Cardiac muscle cell (in vitro differentiated cells and primary cell): ENCODE measurements at regions not wholly inside any gene's neighbourhood (a gene's known extent, or its start where the extent isn't known, plus 50 kb on each side); places are given as distances from the start of the nearest gene placed in this dataset.

Experiments
- DNase-seq, 2 donors: peaks; one replicate each; pipeline versions ENCODE4 v3.0.0 to v3.0.0-alpha.2; 2010 to 2017; ENCODE audit warnings: low read depth in 1 of 2, low spot score in 1 of 2
- H3K27ac ChIP-seq: fragments of 200-600 bp; sonication (generic); 2 replicates; pipeline ENCODE4 v1.5.1; 2016
- H3K27me3 ChIP-seq: fragments of 200-600 bp; sonication (generic); 2 replicates; pipeline ENCODE4 v1.6.0; 2016; ENCODE audit warnings: control low read depth
- H3K36me3 ChIP-seq: fragments of 200-600 bp; sonication (generic); 2 replicates; pipeline ENCODE4 v1.5.1; 2016; ENCODE audit warnings: control low read depth
- H3K4me1 ChIP-seq: fragments of 200-600 bp; sonication (generic); 2 replicates; pipeline ENCODE4 v1.8.1; 2017; ENCODE audit warnings: low read depth, mild to moderate bottlenecking, mixed run types
- H3K4me3 ChIP-seq: fragments of 200-600 bp; sonication (generic); 2 replicates; pipeline ENCODE4 v1.5.1; 2016; ENCODE audit warnings: mild to moderate bottlenecking
- H3K9me3 ChIP-seq: fragments of 200-600 bp; sonication (generic); 2 replicates; pipeline ENCODE4 v1.5.1; 2017; ENCODE audit warnings: low read depth, mild to moderate bottlenecking, control low read depth
- TF ChIP-seq, protein P1 (sequence below): IDR thresholded peaks from 2 replicates; pipeline ENCODE4 v1.5.1; 2012; ENCODE audit warnings: low read depth, mild to moderate bottlenecking, low read length

DNA sequence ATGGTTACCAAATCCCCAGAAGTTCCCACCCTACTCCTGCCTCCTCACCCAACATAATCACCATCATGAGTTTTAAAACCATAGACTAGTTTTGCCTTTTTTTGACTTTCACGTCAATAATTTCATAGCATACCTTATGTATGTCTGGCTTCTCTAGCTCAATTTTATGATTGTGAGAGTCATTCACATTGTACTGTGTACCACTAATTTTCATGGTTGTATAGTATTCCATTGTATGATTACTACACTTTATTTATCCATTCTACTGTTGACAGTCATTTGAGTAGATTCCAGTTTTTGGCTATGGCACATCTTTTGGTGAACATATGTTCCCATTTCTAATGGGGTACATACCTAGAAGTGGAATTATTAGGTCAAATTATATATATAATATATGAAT, 195.3 kb upstream of the TCF21 start:
- no peak for DNase-seq
- Histone ChIP-seq H3K27ac (no peak overlapping the region), H3K4me1 (no peaks in the 10 kb centered on the region), H3K27me3 (no peaks in the 10 kb centered on the region), H3K4me3 (no peak overlapping the region), H3K9me3 (no peaks in the 10 kb centered on the region), H3K36me3 (no peaks in the 10 kb centered on the region)
- TF ChIP-seq, protein P1, sequence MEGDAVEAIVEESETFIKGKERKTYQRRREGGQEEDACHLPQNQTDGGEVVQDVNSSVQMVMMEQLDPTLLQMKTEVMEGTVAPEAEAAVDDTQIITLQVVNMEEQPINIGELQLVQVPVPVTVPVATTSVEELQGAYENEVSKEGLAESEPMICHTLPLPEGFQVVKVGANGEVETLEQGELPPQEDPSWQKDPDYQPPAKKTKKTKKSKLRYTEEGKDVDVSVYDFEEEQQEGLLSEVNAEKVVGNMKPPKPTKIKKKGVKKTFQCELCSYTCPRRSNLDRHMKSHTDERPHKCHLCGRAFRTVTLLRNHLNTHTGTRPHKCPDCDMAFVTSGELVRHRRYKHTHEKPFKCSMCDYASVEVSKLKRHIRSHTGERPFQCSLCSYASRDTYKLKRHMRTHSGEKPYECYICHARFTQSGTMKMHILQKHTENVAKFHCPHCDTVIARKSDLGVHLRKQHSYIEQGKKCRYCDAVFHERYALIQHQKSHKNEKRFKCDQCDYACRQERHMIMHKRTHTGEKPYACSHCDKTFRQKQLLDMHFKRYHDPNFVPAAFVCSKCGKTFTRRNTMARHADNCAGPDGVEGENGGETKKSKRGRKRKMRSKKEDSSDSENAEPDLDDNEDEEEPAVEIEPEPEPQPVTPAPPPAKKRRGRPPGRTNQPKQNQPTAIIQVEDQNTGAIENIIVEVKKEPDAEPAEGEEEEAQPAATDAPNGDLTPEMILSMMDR = no peak

DNA sequence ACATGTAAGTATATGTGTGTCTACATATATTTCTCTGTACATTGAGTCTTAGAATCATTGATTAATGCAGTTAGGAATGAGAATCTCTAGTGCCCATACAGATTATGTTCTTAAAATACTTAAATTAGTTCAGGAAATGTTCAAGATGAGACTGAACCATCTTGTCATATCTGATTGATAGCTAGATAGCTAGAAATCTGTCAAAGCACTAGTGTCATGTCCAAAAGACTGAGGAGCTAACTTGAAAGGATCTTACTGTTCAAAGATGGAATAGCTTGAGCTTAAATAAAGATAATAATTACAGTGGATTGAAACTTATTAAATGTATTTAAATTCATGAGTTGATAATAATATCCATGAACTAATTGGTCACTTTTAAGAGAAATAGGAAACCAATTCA, 191.7 kb upstream of the TCF21 start:
- no peak for DNase-seq
- TF ChIP-seq, protein P1 = no peak
- H3K27ac ChIP-seq = no peak overlapping the region

DNA sequence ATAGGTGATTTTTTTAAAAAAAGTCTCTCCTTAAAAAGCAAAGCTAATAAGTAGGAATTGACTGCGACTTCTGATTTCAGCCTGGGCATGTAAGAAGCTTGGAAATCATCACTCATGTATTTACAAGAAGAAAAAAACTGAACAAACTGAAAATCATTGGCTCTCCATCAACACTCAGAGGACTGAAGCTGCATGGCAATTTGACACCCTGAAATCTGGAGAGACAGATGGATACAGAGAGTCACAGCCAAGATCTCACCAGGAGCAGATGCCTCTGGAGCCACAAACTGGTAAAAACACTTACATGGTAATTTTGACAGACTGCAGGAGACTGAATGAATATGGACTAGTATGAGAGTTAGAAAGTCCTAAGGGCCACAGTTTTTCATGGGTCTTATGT, 191.2 kb upstream of the TCF21 start:
- Histone ChIP-seq H3K9me3 (no peaks in the 10 kb centered on the region), H3K36me3 (no peaks in the 10 kb centered on the region), H3K27me3 (no peaks in the 10 kb centered on the region), H3K4me1 (no peaks in the 10 kb centered on the region), H3K27ac (no peak overlapping the region), H3K4me3 (no peak overlapping the region)
- TF ChIP-seq, protein P1 = no peak
- no peak for DNase-seq

More for the DNA sequence above, 191.7 kb upstream of the TCF21 start:
- Histone ChIP-seq H3K27me3 (no peaks in the 10 kb centered on the region), H3K4me1 (no peaks in the 10 kb centered on the region), H3K36me3 (no peaks in the 10 kb centered on the region), H3K9me3 (no peaks in the 10 kb centered on the region), H3K4me3 (no peak overlapping the region)

GRCh38 chr6:133698272-133698671, 190.6 kb upstream of the TCF21 start:
- Histone ChIP-seq H3K36me3 (no peaks in the 10 kb centered on the region), H3K9me3 (no peaks in the 10 kb centered on the region), H3K4me3 (no peak overlapping the region), H3K4me1 (no peaks in the 10 kb centered on the region), H3K27ac (no peak overlapping the region), H3K27me3 (no peaks in the 10 kb centered on the region)
- TF ChIP-seq, protein P1 = no peak
- DNase-seq = no peak

DNA sequence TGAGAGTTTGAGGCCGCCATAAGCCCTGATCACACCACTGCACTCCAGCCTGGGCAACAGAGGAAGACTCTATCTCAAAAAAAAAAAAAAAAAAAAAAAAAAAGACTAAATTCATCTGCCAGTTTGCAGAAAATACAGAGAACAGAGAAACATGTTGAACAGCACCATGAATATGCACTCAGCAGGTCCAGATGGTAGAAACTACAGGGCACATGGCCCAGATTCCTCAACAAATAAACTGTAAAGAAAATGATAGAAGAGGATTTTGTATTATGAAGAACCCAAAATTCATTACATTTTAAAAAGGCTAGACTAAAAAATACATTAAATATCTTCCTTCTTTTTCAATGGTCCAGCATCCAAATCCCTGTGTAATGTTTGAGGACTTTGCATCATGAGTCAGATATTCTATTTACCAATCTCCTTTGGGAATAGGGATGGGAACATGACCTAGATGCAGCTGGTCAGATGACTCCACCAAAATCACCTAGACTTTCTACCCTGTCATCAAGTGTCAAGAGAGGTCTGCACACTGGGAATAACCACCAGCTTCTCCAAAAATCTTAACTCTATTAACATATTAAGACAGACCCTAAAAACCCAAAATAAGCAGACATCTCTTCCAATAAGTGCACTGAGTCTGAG, 189.1 kb upstream of the TCF21 start:
- Histone ChIP-seq H3K27me3 (no peaks in the 10 kb centered on the region), H3K4me1 (no peaks in the 10 kb centered on the region), H3K27ac (no peak overlapping the region), H3K9me3 (no peaks in the 10 kb centered on the region), H3K36me3 (no peaks in the 10 kb centered on the region), H3K4me3 (no peak overlapping the region)
- DNase-seq = no peak
- TF ChIP-seq, protein P1 = no peak
